HepG2 (cell line): ENCODE measurements at regions not wholly inside any gene's neighbourhood (a gene's known extent, or its start where the extent isn't known, plus 50 kb on each side); places are given as distances from the start of the nearest gene placed in this dataset.

Experiments
- ATAC-seq: fragments of 200-7000 bp; cut with Tn5 transposase; 3 replicates; pipeline ENCODE4 v1.9.1; 2020; ENCODE audit warnings: mild to moderate bottlenecking, moderate library complexity
- BruUV-seq: library from RNA; stranded (reverse); fragments of 400-500 nt; replicated peaks from 2 replicates; lab custom pipeline; 2021; lab: Mats Ljungman, UMichigan
- CTCF ChIA-PET: fragments of 300-600 bp; formaldehyde crosslinking; extraction: SDS; loops from one replicate; lab custom pipeline; 2021; ENCODE audit warnings: low total read pairs, inconsistent platforms, low intra/inter-chr PET ratio; lab: Yijun Ruan, JAX
- POLR2A ChIA-PET: fragments of 350-600 bp; sonication (Branson Sonifier 250); formaldehyde crosslinking; loops from one replicate; lab custom pipeline; 2020; ENCODE audit warnings: antibody characterized with exemption, inconsistent platforms; lab: Yijun Ruan, JAX
- DNase-seq: peaks from one replicate; pipeline ENCODE4 v3.0.0-alpha.2; 2015; ENCODE audit warnings: low spot score
- FAIRE-seq: peaks from 3 replicates; lab custom pipeline; 2011; peaks lifted over from hg19 to GRCh38; lab: Jason Lieb, UNC
- H2AFZ ChIP-seq: one replicate; pipeline ENCODE4 v1.6.1; 2011; ENCODE audit warnings: low read length, inconsistent platforms
- H3K27ac ChIP-seq: fragments of 300-600 bp; 3 replicates; pipeline ENCODE4 v1.8.0; 2011; ENCODE audit warnings: mixed run types, mild to moderate bottlenecking, mixed read lengths, low read length, inconsistent platforms; ENCODE audit not compliant: insufficient read depth; ENCODE audit errors: extremely low read length
- H3K27me3 ChIP-seq, 2 experiments: fragments of 200-600 bp in 1 of 2; 2 replicates in 1 of 2; 3 replicates in 1 of 2; pipeline versions ENCODE4 v1.6.0 to v1.8.0; 2011; ENCODE audit warnings: low read length in 2 of 2, mild to moderate bottlenecking in 2 of 2, moderate library complexity in 2 of 2, inconsistent platforms in 1 of 2; ENCODE audit not compliant: insufficient read depth in 2 of 2, control insufficient read depth in 1 of 2
- H3K36me3 ChIP-seq, 2 experiments: fragments of 200-600 bp in 1 of 2; replicated peaks in 1 of 2; 2 replicates in 1 of 2; 3 replicates in 1 of 2; pipeline versions ENCODE4 v1.5.1 to v1.8.0; 2011; ENCODE audit warnings: low read length in 2 of 2, inconsistent platforms in 1 of 2; ENCODE audit not compliant: insufficient read depth in 2 of 2, control insufficient read depth in 1 of 2
- H3K4me1 ChIP-seq: 2 replicates; pipeline ENCODE4 v1.5.1; 2012; ENCODE audit warnings: low read length, inconsistent platforms; ENCODE audit not compliant: insufficient read depth
- H3K4me2 ChIP-seq: 2 replicates; pipeline ENCODE4 v1.6.0; 2011; ENCODE audit warnings: low read depth, low read length, inconsistent platforms
- H3K4me3 ChIP-seq, 3 experiments: fragments of 200-600 bp in 1 of 3; sonication (generic), shearing (Covaris generic) in 1 of 3; replicated peaks in 1 of 3; 2 replicates each; pipeline ENCODE4 v1.5.1; 2011 to 2016; ENCODE audit warnings: low read length in 3 of 3, inconsistent platforms in 2 of 3, low read depth in 2 of 3, mild to moderate bottlenecking in 2 of 3, control low read depth in 1 of 3, mixed read lengths in 1 of 3; ENCODE audit not compliant: insufficient read depth in 1 of 3
- H3K79me2 ChIP-seq: one replicate; pipeline ENCODE4 v1.6.1; 2011; ENCODE audit warnings: low read length, inconsistent platforms; ENCODE audit not compliant: insufficient read depth
- H3K9ac ChIP-seq: 2 replicates; pipeline ENCODE4 v1.6.0; 2011; ENCODE audit warnings: mild to moderate bottlenecking, low read depth, low read length, inconsistent platforms; ENCODE audit not compliant: insufficient read depth
- H3K9me3 ChIP-seq: 2 replicates; pipeline ENCODE4 v1.5.1; 2012; ENCODE audit warnings: mild to moderate bottlenecking, low read length
- H4K20me1 ChIP-seq: 2 replicates; pipeline ENCODE4 v1.6.0; 2011; ENCODE audit warnings: inconsistent platforms, mild to moderate bottlenecking, low read length, moderate library complexity; ENCODE audit not compliant: insufficient read depth
- CHCHD3 ChIP-seq: sonication (generic); formaldehyde crosslinking; IDR thresholded peaks from 2 replicates; pipeline ENCODE4 v1.8.0; 2022; ENCODE audit warnings: mild to moderate bottlenecking, missing genetic modification reagents, moderate library complexity
- EEA1 ChIP-seq: sonication (generic); formaldehyde crosslinking; IDR thresholded peaks from 2 replicates; pipeline ENCODE4 v1.5.1; 2020; ENCODE audit warnings: mild to moderate bottlenecking, missing genetic modification reagents, borderline replicate concordance
- FOXA1 ChIP-seq, 2 experiments: fragments of 450-650 bp in 1 of 2; sonication (generic) in 1 of 2; formaldehyde crosslinking in 1 of 2; IDR thresholded peaks; 2 replicates each; pipeline versions ENCODE4 v1.4.0 to v1.6.1; 2016 to 2020; ENCODE audit warnings: missing genetic modification reagents in 1 of 2
- FOXJ3 ChIP-seq: sonication (generic); formaldehyde crosslinking; IDR thresholded peaks from 2 replicates; pipeline ENCODE4 v1.4.0; 2020; ENCODE audit warnings: missing genetic modification reagents, mild to moderate bottlenecking, borderline replicate concordance
- HHEX ChIP-seq: IDR thresholded peaks from 2 replicates; pipeline ENCODE4 v1.6.1; 2016; ENCODE audit warnings: control low read depth
- IRF2 ChIP-seq: IDR thresholded peaks from 2 replicates; pipeline ENCODE4 v1.6.1; 2018; ENCODE audit warnings: missing genetic modification reagents, missing compliant biosample characterization
- KDM5B ChIP-seq: sonication (generic); formaldehyde crosslinking; IDR thresholded peaks from 2 replicates; pipeline ENCODE4 v1.4.0; 2020; ENCODE audit warnings: missing genetic modification reagents, mild to moderate bottlenecking, borderline replicate concordance
- POLR2A ChIP-seq, 2 experiments: IDR thresholded peaks; 2 replicates each; pipeline ENCODE4 v1.6.1; 2011; ENCODE audit warnings: low read depth in 2 of 2, low read length in 2 of 2, mild to moderate bottlenecking in 1 of 2, moderate library complexity in 1 of 2; ENCODE audit not compliant: insufficient read depth in 1 of 2
- YEATS2 ChIP-seq: sonication (generic); formaldehyde crosslinking; IDR thresholded peaks from 2 replicates; pipeline ENCODE4 v1.4.0; 2020; ENCODE audit warnings: missing genetic modification reagents, borderline replicate concordance
- ZNF530 ChIP-seq: sonication (generic); formaldehyde crosslinking; IDR thresholded peaks from 2 replicates; pipeline ENCODE4 v1.5.0; 2020; ENCODE audit warnings: low read depth, mild to moderate bottlenecking, missing genetic modification reagents
- WGBS: methylation state at CpG from one replicate; pipeline ENCODE4 v1.1.6; 2017; ENCODE audit warnings: low lambda C conversion rate; 5-methylcytosine and 5-hydroxymethylcytosine counted together
- in situ Hi-C: cut with HindIII; loops from 2 replicates; pipeline ENCODE4 v1.10.0; 2017; ENCODE audit warnings: low pct_unique_long_range_greater_than_20kb; ENCODE audit not compliant: extremely low pct_ligation_motif_present
- intact Hi-C: fragments of 100-400 bp; cut with micrococcal nuclease; formaldehyde crosslinking; loops from one replicate; pipeline ENCODE4 v1.10.0; 2022; ENCODE audit not compliant: unreplicated experiment
- TF ChIP-seq, protein P1 (sequence below): sonication (generic); formaldehyde crosslinking; IDR thresholded peaks from 2 replicates; pipeline ENCODE4 v1.4.0; 2020; ENCODE audit warnings: missing genetic modification reagents
- TF ChIP-seq, protein P2 (sequence below): sonication (generic); formaldehyde crosslinking; IDR thresholded peaks from 2 replicates; pipeline ENCODE4 v1.5.0; 2020; ENCODE audit warnings: mild to moderate bottlenecking, missing genetic modification reagents
- TF ChIP-seq, protein P3 (sequence below): sonication (generic); formaldehyde crosslinking; IDR thresholded peaks from 2 replicates; pipeline ENCODE4 v1.5.0; 2020; ENCODE audit warnings: mild to moderate bottlenecking, low read depth, missing genetic modification reagents, borderline replicate concordance
- TF ChIP-seq, protein P4 (sequence below): IDR thresholded peaks from 2 replicates; pipeline ENCODE4 v1.6.1; 2016

DNA sequence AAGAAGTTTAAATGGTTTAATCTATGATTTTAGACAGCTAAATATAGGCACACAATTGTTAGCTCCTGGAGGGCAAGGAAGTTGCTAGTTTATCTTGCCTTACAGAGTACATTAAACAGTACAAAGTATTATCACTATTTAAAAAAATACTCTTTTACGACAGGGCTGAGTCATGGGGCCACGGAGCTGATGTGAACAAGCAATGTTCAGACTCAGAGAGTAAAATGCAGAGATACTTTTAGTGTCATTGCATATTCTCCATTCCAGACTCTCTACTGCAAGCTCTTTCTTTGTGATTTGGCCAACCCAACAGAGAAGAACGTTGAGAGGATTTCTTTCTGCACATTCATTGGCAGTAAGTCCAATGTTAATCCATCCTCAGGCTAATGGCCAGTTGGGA is 352.4 kb downstream of the SPRY2 start:
- no TSS peak for BruUV-seq
- intact Hi-C loops: no loop called here
- CTCF ChIA-PET: no interaction called here
- no peak overlapping the region for H2AFZ ChIP-seq
- ATAC-seq: no peak
- no peaks in the 10 kb centered on the region for H3K36me3 ChIP-seq
- no peak overlapping the region for H3K4me2 ChIP-seq
- FAIRE-seq: no peak
- no peaks in the 10 kb centered on the region for H4K20me1 ChIP-seq
- WGBS: 2% methylated on average over 3 of the region's 3 CpGs
- POLR2A ChIA-PET: no interaction called here
- no peaks in the 10 kb centered on the region for H3K27me3 ChIP-seq
- H3K79me2 ChIP-seq: no peaks in the 10 kb centered on the region
- no peak overlapping the region for H3K9ac ChIP-seq
- H3K9me3 ChIP-seq: peaks cover 60% of the 10 kb centered on the region
- TF ChIP-seq EEA1 (CRISPR knock-in tag) (no peak), ZNF530 (CRISPR knock-in tag) (no peak), KDM5B (CRISPR knock-in tag) (no peak), POLR2A (IDR thresholded peaks at IDR 0.05; ENCODE audit: insufficient read depth in 1 of 2, low read depth in 2 of 2, low read length in 2 of 2) (no peak)
- TF ChIP-seq, protein P1, sequence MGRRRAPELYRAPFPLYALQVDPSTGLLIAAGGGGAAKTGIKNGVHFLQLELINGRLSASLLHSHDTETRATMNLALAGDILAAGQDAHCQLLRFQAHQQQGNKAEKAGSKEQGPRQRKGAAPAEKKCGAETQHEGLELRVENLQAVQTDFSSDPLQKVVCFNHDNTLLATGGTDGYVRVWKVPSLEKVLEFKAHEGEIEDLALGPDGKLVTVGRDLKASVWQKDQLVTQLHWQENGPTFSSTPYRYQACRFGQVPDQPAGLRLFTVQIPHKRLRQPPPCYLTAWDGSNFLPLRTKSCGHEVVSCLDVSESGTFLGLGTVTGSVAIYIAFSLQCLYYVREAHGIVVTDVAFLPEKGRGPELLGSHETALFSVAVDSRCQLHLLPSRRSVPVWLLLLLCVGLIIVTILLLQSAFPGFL (CRISPR knock-in tag): no peak
- TF ChIP-seq, protein P2, sequence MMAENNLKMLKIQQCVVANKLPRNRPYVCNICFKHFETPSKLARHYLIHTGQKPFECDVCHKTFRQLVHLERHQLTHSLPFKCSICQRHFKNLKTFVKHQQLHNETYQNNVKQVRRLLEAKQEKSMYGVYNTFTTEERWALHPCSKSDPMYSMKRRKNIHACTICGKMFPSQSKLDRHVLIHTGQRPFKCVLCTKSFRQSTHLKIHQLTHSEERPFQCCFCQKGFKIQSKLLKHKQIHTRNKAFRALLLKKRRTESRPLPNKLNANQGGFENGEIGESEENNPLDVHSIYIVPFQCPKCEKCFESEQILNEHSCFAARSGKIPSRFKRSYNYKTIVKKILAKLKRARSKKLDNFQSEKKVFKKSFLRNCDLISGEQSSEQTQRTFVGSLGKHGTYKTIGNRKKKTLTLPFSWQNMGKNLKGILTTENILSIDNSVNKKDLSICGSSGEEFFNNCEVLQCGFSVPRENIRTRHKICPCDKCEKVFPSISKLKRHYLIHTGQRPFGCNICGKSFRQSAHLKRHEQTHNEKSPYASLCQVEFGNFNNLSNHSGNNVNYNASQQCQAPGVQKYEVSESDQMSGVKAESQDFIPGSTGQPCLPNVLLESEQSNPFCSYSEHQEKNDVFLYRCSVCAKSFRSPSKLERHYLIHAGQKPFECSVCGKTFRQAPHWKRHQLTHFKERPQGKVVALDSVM (CRISPR knock-in tag): no peak
- in situ Hi-C loops: no loop called here
- no peak overlapping the region for H3K27ac ChIP-seq
- DNase-seq: no peak
- H3K4me1 ChIP-seq: no peaks in the 10 kb centered on the region
- no peak overlapping the region for H3K4me3 ChIP-seq

DNA sequence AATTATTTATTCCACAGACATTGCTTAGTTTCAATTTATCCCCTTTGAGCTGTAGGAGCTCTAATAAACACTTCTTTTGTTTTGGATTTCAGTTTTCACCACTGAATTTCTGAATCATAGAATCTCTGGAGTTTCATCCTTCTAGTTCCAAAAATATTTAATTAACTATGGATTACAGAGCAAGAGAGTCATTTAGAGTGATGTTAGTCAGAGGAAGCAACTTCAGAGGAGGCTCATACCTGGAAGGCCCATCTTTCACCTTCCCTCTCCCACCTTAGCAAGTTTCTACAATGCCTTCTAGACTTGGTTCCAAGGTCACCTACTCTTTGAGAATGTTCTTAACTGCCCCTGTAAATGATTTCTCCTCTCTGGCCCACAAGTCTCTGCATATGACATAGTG is 353.2 kb downstream of the SPRY2 start:
- Histone ChIP-seq H3K27ac (no peak overlapping the region), H3K4me2 (no peak overlapping the region), H3K9ac (no peak overlapping the region), H3K36me3 (no peaks in the 10 kb centered on the region), H3K9me3 (peaks cover 58% of the 10 kb centered on the region), H3K4me1 (no peaks in the 10 kb centered on the region), H3K79me2 (no peaks in the 10 kb centered on the region), H3K27me3 (no peaks in the 10 kb centered on the region), H3K4me3 (no peak overlapping the region), H2AFZ (no peak overlapping the region), H4K20me1 (no peaks in the 10 kb centered on the region)
- DNase-seq: no peak
- FAIRE-seq: no peak
- POLR2A ChIA-PET: no interaction called here
- BruUV-seq: no TSS peak
- intact Hi-C loops (no loop called here), in situ Hi-C loops (no loop called here)
- ATAC-seq: no peak
- CTCF ChIA-PET: no interaction called here
- TF ChIP-seq HHEX (no peak), FOXA1 (IDR thresholded peaks at IDR 0.05) (no peak), FOXA1 (CRISPR knock-in tag; IDR thresholded peaks at IDR 0.05) (no peak), CHCHD3 (CRISPR knock-in tag) (no peak), FOXJ3 (no peak), IRF2 (CRISPR knock-in tag) (no peak), YEATS2 (CRISPR knock-in tag) (no peak)
- TF ChIP-seq, protein P3, sequence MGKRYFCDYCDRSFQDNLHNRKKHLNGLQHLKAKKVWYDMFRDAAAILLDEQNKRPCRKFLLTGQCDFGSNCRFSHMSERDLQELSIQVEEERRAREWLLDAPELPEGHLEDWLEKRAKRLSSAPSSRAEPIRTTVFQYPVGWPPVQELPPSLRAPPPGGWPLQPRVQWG (CRISPR knock-in tag): no peak
- TF ChIP-seq, protein P4, sequence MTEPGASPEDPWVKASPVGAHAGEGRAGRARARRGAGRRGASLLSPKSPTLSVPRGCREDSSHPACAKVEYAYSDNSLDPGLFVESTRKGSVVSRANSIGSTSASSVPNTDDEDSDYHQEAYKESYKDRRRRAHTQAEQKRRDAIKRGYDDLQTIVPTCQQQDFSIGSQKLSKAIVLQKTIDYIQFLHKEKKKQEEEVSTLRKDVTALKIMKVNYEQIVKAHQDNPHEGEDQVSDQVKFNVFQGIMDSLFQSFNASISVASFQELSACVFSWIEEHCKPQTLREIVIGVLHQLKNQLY (CRISPR knock-in tag): no peak
